HG02840 (cell line): ENCODE measurements at regions not wholly inside any gene's neighbourhood (a gene's known extent, or its start where the extent isn't known, plus 50 kb on each side); places are given as distances from the start of the nearest gene placed in this dataset.
"Not testable (repeated sequence)": the region's sequence is repeated elsewhere in the genome, so short reads cannot be mapped to it uniquely, and the experiment has no call there.

Source experiments
- ATAC-seq: cut with Tn5 transposase; IDR thresholded peaks from one replicate; pipeline ENCODE4 v1.9.1; 2021; ENCODE audit warnings: mild to moderate bottlenecking, moderate library complexity, moderate number of reproducible peaks; ENCODE audit not compliant: unreplicated experiment, low FRiP score

DNA sequence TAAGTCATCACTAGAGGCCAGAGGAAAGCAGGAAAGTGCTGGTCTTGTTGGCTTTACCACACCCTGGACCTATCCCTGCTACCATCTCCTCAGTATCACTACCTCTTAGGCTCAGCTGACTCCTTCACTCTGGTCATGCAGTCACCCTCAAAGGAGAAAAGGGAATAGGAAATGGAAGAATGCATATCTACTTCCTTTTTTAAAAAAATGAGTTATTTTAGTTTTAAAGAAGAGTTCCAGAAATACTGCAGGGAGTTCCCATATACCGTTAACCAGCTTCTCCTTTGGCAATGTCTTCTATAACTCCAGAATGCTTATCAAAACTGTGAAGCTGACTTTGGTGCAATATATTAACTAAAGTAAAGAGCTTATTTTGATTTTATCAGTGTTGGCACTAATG lies 688.6 kb downstream of the DIPK2A start:
- no peak for ATAC-seq

DNA sequence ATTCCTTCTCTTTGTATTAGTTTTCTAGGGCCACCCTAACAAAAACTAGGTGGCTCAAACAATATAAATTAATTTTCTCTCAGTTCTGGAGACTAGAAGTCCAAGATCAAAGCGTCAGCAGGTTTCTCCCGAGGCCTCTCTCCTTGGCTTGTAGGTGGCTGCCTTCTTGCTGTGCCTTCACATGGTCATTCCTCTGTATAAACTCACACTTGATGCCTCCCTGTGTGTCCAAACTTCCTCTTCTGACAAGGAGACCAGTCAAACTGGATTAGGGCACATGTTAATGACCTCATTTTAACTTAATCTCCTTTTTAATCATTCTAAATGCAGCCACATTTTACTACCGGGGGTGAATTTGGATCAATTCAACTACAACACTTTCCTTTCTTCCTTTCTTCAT lies 691.1 kb downstream of the DIPK2A start:
- ATAC-seq, result no peak

- ATAC-seq, result no peak
Measured at GRCh38 chr3:144663456-144664436, 692.1 kb downstream of the DIPK2A start.

DNA sequence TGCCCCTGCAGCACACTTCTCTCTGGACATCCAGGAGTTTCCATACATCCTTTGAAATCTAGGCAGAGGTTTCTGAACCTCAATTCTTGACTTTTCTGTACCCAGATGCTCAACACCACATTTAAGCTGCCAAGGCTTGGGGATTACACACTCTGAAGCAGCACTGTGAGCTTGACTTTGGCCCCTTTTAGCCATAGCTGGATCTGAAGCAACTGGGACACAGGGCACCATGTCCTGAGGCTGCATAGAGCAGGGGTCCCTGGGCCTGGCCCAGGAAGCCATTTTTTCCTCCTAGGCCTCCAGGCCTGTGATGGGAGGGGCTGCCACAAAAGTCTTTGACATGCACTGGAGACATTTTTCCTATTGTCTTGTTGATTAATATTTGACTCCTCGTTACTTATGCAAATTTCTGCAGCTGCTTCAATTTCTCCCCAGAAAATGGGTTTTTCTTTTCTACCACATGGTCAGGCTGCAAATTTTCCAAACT lies 694.0 kb downstream of the DIPK2A start:
- ATAC-seq, result no peak

- no peak for ATAC-seq
Measured at GRCh38 chr3:144670571-144670970, 698.9 kb downstream of the DIPK2A start.

DNA sequence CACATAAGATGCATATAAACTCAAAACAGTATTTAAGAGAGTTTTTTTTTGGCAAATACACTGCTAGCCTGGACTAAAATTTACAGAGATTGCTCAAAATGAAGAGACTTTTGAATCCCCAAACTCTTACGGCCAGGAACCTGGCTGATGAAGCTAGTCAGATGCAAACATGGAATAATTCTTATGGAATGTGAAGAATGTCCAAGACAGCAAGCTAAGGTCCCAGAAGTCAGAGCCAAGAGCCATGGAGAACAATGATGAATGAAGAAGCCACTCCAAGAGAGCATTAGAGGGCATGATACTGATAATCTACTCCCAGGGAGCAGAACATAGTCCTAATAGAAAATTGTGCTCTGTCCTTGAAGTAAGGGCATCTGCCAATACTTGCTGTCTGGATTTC lies 705.5 kb downstream of the DIPK2A start:
- ATAC-seq, result no peak

- ATAC-seq, result no peak
Measured at GRCh38 chr3:144683065-144683464, 711.4 kb downstream of the DIPK2A start.

- no peak for ATAC-seq
Measured at GRCh38 chr3:144687862-144688261, 716.2 kb downstream of the DIPK2A start.

GRCh38 chr3:144692488-144692887 lies 720.9 kb downstream of the DIPK2A start:
- ATAC-seq, result no peak

- no peak for ATAC-seq
Measured at GRCh38 chr3:144708437-144708836, 736.8 kb downstream of the DIPK2A start.

DNA sequence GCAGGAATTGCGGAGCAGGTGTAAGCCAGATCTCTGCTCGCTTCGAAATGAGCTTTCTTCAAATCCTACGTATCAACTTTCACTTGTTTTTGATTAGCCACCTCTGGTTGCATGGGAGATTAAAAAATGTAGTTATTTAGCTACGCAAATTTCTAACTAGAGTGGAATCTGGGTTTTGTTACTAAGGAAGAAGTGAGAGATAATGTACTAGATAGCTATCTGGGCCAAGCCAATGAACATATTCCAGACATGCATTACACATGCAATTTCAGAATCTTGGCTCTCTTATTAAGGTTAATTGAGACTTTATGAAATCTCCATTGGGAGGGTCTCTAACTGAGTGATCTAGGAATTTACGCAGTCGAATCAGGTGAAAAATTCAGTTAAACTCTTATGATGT lies 765.7 kb downstream of the DIPK2A start:
- ATAC-seq, result no peak

DNA sequence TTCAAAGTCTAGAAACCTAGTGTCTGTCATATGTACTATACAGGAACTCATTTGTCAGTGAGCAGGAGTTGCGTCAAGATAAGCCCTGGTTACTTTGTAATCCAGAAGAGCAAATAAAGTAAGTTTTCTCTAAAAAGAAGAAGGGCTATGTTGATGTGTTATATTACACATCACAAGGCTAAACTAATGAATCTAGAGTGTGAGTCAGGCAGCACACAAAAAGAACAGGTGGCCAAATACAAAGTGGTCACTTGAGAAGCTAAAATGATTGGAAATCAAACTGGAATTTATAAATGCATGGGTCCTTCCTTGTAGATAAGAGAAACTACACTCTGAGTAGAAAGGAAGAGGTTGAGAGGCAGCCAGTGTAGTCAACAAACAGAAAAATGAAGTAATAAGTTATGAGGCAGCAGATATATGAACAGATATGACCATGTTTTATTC lies 771.6 kb downstream of the DIPK2A start:
- no peak for ATAC-seq

DNA sequence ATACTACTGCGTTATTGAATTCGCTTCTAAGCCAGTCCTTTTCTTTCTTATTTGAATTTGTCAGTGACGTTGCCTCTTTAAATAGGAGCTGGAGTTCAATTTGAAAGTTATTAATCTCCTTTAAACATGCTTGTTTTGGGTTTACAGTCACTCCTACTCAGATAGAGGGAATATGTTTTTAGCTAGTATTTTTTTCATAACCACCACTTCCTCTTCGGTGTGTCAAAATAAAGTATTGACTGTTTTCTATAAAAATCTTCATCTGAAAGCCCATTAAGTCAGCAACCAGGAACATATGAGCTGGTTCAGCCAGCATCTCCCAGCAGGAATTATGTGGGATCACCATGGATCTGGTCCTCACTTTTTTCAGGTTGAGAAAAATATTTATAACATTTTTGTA lies 772.9 kb downstream of the DIPK2A start:
- ATAC-seq, result no peak

GRCh38 chr3:144746631-144747030 lies 775.0 kb downstream of the DIPK2A start:
- ATAC-seq, result no peak

DNA sequence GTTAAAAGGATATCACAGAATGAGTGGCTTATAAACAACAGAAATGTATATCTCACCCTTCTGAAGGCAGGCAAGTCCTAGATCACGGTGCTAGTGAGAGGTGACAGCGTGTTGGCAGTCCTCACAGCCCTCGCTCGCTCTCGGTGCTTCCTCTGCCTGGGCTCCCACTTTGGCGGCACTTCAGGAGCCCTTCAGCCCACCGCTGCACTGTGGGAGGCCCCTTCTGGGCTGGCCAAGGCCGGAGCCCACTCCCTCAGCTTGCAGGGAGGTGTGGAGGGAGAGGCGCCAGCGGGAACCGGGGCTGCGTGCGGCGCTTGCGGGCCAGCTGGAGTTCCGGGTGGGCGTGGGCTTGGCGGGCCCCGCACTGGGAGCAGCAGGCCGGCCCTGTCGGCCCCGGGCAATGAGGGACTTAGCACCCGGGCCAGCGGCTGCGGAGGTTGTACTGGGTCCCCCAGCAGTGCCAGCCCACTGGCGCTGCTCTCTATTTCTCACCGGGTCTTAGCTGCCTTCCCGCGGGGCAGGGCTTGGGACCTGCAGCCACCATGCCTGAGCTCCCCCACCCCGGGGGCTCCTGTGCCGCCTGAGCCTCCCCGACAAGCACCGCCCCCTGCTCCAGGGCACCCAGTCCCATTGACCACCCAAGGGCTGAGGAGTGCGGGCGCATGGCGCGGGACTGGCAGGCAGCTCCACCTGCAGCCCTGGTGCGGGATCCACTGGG lies 778.1 kb downstream of the DIPK2A start:
- ATAC-seq, result not testable (repeated sequence)

- ATAC-seq, result no peak
Measured at GRCh38 chr3:144754076-144754783, 782.6 kb downstream of the DIPK2A start.

GRCh38 chr3:144756704-144757440 lies 785.2 kb downstream of the DIPK2A start:
- ATAC-seq, result no peak

- ATAC-seq, result no peak
Measured at GRCh38 chr3:144760831-144761230, 789.2 kb downstream of the DIPK2A start.

DNA sequence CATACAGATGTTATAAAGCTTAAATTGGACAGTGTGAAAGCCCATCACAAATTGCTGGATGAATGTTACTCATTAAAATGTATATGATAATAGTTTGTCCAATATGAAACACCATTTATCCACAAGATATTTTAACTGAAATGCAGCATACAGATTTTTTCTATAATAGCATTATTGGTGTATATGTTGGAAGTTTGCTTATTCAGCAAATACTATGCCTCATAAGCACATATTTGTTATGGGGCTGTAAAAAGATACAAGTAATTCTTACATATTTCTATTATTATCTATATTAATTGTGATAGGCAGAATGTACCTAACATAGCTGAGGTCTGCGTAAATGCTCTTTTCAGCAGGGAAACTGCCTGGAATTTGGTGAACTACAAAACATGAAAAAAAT lies 790.5 kb downstream of the DIPK2A start:
- ATAC-seq, result no peak

DNA sequence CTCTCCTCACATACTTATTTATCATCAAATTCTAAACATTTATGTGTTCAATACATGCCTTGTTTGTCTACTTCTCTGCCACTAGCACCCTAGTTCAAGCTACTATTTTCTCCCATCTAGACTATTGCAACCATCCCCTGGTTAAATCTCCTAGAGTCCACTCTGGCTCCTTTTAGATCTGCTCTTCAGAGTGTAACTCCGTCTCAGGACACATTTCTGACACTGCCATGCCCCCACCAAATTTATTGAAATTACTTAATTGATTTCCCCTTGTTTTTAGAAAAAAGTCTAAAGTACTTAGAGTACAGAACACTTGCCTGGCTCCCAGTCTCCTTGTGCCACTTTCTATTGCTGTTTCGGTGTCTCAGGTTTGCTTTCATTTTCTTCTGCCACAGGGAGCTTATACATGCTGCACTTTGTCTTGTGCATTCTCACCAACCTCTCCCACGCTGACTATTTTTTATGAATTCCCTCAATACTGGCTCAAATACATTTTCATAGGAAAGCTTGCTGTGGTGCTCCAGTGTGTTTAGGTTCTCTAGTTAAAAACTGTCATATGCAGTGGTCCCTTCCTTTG lies 792.3 kb downstream of the DIPK2A start:
- no peak for ATAC-seq
